T-helper 1 cell treated with Interleukin-12 subunit alpha and Interleukin-12 subunit beta and Interleukin-4 antibody, amounts not matched to agents 30 ng/mL and 1 ng/mL, for 36 hours (primary cell): ENCODE measurements at regions not wholly inside any gene's neighbourhood (a gene's known extent, or its start where the extent isn't known, plus 50 kb on each side); places are given as distances from the start of the nearest gene placed in this dataset.
"Not testable (repeated sequence)": the region's sequence is repeated elsewhere in the genome, so short reads cannot be mapped to it uniquely, and the experiment has no call there.

Experiments
- intact Hi-C: fragments of 100-400 bp; cut with micrococcal nuclease; formaldehyde crosslinking; loops from one replicate; pipeline ENCODE4 v1.15.1; 2024

GRCh38 chr2:138215958-138216357 is 251.7 kb downstream of the HNMT start:
- intact Hi-C loops: no loop called here

DNA sequence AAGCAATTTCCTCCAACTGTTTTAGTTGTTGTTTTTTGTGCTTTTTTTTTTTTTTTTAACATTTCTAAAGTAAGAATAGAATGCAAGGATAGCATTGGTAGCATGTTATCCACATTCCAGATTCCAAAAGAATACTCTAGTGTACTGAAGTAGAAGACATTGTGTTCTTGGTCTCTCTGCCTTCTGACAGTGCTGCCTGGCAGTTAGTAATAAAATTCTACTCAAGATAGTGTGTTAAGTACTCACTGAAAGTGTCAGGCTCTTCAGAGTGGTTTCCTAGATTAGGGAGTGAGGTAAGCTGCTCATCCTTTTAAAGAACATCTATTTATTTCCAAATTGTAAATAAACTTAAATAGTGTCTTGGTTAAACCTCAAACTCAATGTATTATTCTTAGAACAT is 253.7 kb downstream of the HNMT start:
- intact Hi-C loops: no loop called here

DNA sequence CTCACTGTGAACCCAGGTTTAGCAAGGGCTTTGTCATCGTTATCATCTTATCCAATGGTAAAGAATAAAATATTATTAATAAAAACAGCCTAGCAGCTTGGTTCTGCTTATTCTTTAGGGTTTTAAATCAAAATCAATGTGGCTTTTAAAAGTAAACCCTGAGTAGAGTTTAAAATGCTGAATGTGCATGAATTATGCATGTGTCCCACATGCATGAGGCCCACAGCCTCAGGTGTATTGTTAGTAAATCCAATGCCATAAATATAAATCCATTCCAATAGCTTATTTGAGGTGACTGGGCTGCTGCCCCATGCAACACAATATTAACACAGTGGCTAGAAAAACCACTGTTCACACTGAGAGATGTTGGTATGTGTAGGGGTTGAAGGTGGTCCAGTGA is 254.1 kb downstream of the HNMT start:
- intact Hi-C loops: no loop called here

DNA sequence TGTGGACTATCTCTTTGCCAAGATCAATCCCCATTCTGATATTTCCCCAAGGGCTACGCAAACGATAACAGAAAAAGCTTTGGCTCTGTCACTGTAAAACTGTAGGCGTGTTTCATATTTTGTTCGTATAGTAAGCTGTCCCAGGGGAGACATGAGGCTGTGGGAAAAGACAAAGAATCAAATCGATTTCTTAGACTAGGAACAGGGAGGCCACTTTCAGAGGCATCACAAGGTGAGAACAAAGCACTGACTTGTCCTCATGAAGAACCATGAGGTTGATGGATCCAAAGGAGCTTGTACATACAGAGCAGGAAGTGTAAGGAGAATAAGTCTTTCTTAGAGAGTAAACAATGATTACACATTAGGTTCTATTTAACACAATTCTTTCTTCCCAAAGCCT is 255.7 kb downstream of the HNMT start:
- intact Hi-C loops: no loop called here

- intact Hi-C loops: no loop called here
These were observed 257.1 kb downstream of the HNMT start for GRCh38 chr2:138221358-138221757.

- intact Hi-C loops: no loop called here
These were observed 259.0 kb downstream of the HNMT start for GRCh38 chr2:138223319-138223718.

- intact Hi-C loops: no loop called here
These were observed 262.9 kb downstream of the HNMT start for GRCh38 chr2:138227195-138227594.

GRCh38 chr2:138228101-138228500 is 263.8 kb downstream of the HNMT start:
- intact Hi-C loops: no loop called here

- intact Hi-C loops: no loop called here
These were observed 267.3 kb upstream of the SPOPL start for GRCh38 chr2:138234265-138234664.

GRCh38 chr2:138235041-138235440 is 266.5 kb upstream of the SPOPL start:
- intact Hi-C loops: no loop called here

DNA sequence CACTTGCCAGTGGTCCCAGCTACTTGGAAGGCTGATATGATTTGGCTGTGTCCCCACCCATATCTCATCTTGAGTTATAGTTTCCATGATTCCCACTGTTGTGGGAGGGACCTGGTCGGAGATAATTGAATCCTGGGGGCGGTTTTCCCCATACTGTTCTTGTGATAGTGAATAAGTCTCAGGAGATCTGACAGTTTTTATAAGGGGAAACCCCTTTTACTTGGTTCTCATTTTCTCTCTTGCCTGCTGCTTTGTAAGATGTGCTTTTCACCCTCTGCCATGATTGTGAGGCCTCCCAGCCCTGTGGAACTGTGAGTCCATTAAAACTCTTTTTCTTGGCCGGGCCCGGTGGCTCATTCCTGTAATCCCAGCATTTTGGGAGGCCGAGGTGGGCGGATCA is 265.4 kb upstream of the SPOPL start:
- intact Hi-C loops: no loop called here

GRCh38 chr2:138237667-138238384 is 263.7 kb upstream of the SPOPL start:
- intact Hi-C loops: no loop called here

- intact Hi-C loops: no loop called here
These were observed 262.7 kb upstream of the SPOPL start for GRCh38 chr2:138238908-138239307.

DNA sequence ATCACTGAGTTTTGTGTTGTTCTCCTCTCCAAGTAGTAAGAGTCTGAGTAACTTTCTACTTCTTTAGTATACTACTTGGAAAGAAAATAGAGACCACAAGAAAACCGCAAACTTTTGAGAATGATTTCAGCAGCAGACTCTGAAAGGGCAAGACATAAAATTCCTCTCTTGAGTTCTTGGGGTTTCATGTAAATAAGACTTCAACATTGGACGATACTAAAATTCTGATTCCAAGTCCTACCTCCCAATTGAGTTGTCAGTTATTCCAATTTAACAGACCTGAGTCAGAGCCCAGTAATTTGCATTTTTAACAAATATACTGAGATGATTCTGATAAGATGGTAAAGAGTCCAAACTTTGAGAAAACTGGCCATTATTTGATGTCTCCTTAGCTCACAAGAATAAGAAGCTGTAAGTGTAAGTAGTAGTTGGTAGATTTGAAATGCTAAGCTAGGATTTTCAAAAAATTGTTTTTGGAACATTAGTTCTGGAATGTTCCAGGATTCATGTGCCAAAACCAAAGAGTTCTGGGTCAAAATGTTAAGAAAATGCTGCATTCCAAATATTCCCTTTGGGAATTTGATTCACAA is 261.6 kb upstream of the SPOPL start:
- intact Hi-C loops: no loop called here

- intact Hi-C loops: no loop called here
These were observed 258.2 kb upstream of the SPOPL start for GRCh38 chr2:138243372-138243771.

DNA sequence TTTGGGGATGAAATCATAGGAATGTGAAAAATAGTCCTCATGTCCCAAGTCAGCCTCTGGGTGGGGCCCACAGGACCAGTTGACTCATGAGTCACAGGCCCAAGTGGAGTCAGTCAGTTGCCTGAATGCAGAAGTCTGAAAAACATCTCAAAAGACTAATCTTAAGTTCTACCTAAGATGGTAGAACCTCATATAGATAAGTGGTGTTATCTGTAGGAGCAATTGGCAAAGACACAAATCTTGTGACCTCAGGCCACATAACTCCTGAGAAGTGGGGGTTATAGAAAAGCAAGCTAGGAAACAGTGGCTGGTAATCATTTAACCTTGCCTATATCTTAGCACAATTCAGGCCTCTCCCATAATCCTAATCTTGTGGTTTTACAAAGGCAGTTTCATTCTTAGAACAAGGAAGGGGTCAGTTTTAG is 257.1 kb upstream of the SPOPL start:
- intact Hi-C loops: no loop called here

DNA sequence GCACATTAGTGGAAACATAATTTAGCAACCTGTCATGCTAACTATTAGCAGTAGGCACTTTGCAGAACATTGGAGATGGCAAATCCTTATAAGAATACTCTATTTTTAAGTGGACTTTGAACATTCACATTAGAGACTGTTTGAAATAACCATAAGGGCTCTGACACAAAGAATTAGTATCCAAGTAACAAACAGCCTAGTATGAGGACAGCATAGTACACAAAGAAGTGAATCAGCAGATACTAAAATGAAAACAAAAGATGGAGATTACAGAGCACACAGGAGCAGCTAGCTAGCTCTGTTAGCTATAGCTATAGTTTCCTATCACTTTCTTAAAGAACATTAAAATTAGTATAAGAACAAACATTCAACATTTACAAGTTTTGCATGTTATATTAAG is 256.3 kb upstream of the SPOPL start:
- intact Hi-C loops: no loop called here

GRCh38 chr2:138247302-138247701 is 254.3 kb upstream of the SPOPL start:
- intact Hi-C loops: no loop called here

GRCh38 chr2:138249207-138249606 is 252.4 kb upstream of the SPOPL start:
- intact Hi-C loops: no loop called here

DNA sequence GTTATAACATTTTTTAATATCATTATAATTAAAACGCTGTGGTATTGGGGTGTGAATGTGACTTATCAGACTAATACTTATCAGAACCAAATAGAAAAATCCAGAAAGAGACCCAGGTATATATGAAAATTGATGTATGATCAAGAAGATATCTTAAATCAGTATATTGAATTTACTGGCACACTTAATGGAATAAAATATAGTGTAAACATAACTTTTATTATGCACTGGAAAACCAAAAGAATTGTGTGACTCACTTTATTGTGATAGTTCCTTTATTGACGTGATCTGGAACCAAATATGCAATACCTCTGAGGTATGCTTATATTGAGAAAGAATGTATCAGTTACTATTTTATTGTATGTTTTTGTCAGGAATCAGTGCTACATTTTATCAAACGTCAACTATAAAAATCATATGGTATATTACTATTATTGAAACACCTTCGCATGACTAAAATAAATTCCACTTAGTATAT is 250.7 kb upstream of the SPOPL start:
- intact Hi-C loops: not testable (repeated sequence)

GRCh38 chr2:138252587-138252986 is 249.0 kb upstream of the SPOPL start:
- intact Hi-C loops: no loop called here

- intact Hi-C loops: no loop called here
These were observed 245.9 kb upstream of the SPOPL start for GRCh38 chr2:138255670-138256069.
